OCI-LY1 (cell line): ENCODE measurements at regions not wholly inside any gene's neighbourhood (a gene's known extent, or its start where the extent isn't known, plus 50 kb on each side); places are given as distances from the start of the nearest gene placed in this dataset.

Source experiments
- H2AFZ ChIP-seq: fragments of 200-600 bp; sonication (generic), shearing (Covaris generic); 2 replicates; pipeline ENCODE4 v1.6.0; 2014; ENCODE audit warnings: antibody characterized with exemption, mild to moderate bottlenecking, low read length
- H3F3A ChIP-seq: fragments of 200-600 bp; sonication (generic), shearing (Covaris generic); 2 replicates; pipeline ENCODE4 v1.6.0; 2014; ENCODE audit warnings: mild to moderate bottlenecking, antibody characterized with exemption, low read length, moderate library complexity; ENCODE audit not compliant: insufficient read depth
- H3K27ac ChIP-seq: fragments of 200-600 bp; sonication (generic); 2 replicates; pipeline ENCODE4 v1.5.1; 2014; ENCODE audit warnings: low read length, mixed run types, mild to moderate bottlenecking, low read depth; ENCODE audit not compliant: poor library complexity, severe bottlenecking
- H3K27me3 ChIP-seq: fragments of 200-600 bp; sonication (generic); 2 replicates; pipeline ENCODE4 v1.6.0; 2014; ENCODE audit warnings: antibody characterized with exemption, mild to moderate bottlenecking, low read length, moderate library complexity; ENCODE audit not compliant: insufficient read depth
- H3K36me3 ChIP-seq: fragments of 200-600 bp; sonication (generic); 2 replicates; pipeline ENCODE4 v1.6.1; 2014; ENCODE audit warnings: mild to moderate bottlenecking, antibody characterized with exemption, low read length, moderate library complexity, mixed read lengths; ENCODE audit not compliant: insufficient read depth
- H3K4me1 ChIP-seq: fragments of 200-600 bp; sonication (generic); 2 replicates; pipeline ENCODE4 v1.5.1; 2014; ENCODE audit warnings: mild to moderate bottlenecking, low read length, moderate library complexity; ENCODE audit not compliant: insufficient read depth, severe bottlenecking
- H3K4me2 ChIP-seq: fragments of 200-600 bp; sonication (generic), shearing (Covaris generic); 2 replicates; pipeline ENCODE4 v1.6.1; 2014; ENCODE audit warnings: low read length
- H3K4me3 ChIP-seq: fragments of 200-600 bp; sonication (generic); 2 replicates; pipeline ENCODE4 v1.5.1; 2014; ENCODE audit warnings: low read length, low read depth, mild to moderate bottlenecking, mixed read lengths; ENCODE audit not compliant: poor library complexity, severe bottlenecking
- H3K79me2 ChIP-seq: fragments of 200-600 bp; shearing (Covaris generic); 2 replicates; pipeline ENCODE4 v1.6.1; 2016; ENCODE audit warnings: mixed run types, low read length, mixed read lengths; ENCODE audit not compliant: insufficient read depth
- H3K9ac ChIP-seq: fragments of 200-600 bp; sonication (generic), shearing (Covaris generic); 2 replicates; pipeline ENCODE4 v1.6.1; 2014; ENCODE audit warnings: mild to moderate bottlenecking, low read length, mixed read lengths
- H3K9me2 ChIP-seq: fragments of 200-600 bp; sonication (generic), shearing (Covaris generic); 2 replicates; pipeline ENCODE4 v1.6.1; 2014; ENCODE audit warnings: low read depth, mild to moderate bottlenecking, low read length, mixed read lengths
- H3K9me3 ChIP-seq: fragments of 200-600 bp; shearing (Covaris generic); 2 replicates; pipeline ENCODE4 v1.6.1; 2014; ENCODE audit warnings: low read length, mixed read lengths
- H4K20me1 ChIP-seq: fragments of 200-600 bp; sonication (generic), shearing (Covaris generic); 2 replicates; pipeline ENCODE4 v1.6.0; 2016; ENCODE audit warnings: mild to moderate bottlenecking, low read length; ENCODE audit not compliant: insufficient read depth
- EZH2 ChIP-seq: fragments of 200-600 bp; sonication (generic), shearing (Covaris generic); IDR thresholded peaks from 2 replicates; pipeline ENCODE4 v1.8.0; 2017; ENCODE audit warnings: borderline replicate concordance, mixed run types, mild to moderate bottlenecking, antibody characterized with exemption, low read length, moderate library complexity, mixed read lengths
- TF ChIP-seq, protein P1 (sequence below): fragments of 200-600 bp; sonication (generic), shearing (Covaris generic); IDR thresholded peaks from 2 replicates; pipeline ENCODE4 v1.5.1; 2017; ENCODE audit warnings: mild to moderate bottlenecking, antibody characterized with exemption, low read length, moderate library complexity, mixed read lengths

GRCh38 chr11:70545610-70545912, 147.2 kb downstream of the CTTN start:
- H3K79me2 ChIP-seq, result no peaks in the 10 kb centered on the region
- peaks cover 23% of the 10 kb centered on the region; the same call in 1 of the 2 replicates for H3K27me3 ChIP-seq
- H3K4me3 ChIP-seq, result no peak overlapping the region
- H4K20me1 ChIP-seq, result no peaks in the 10 kb centered on the region
- no peak overlapping the region for H3K9ac ChIP-seq
- H3K36me3 ChIP-seq, result no peaks in the 10 kb centered on the region
- H3K4me2 ChIP-seq, result no peak overlapping the region
- H3K9me2 ChIP-seq, result no peaks in the 10 kb centered on the region
- no peak overlapping the region for H2AFZ ChIP-seq
- no peak overlapping the region for H3K27ac ChIP-seq
- H3K9me3 ChIP-seq, result no peaks in the 10 kb centered on the region
- H3K4me1 ChIP-seq, result no peaks in the 10 kb centered on the region
- TF ChIP-seq, protein P1, sequence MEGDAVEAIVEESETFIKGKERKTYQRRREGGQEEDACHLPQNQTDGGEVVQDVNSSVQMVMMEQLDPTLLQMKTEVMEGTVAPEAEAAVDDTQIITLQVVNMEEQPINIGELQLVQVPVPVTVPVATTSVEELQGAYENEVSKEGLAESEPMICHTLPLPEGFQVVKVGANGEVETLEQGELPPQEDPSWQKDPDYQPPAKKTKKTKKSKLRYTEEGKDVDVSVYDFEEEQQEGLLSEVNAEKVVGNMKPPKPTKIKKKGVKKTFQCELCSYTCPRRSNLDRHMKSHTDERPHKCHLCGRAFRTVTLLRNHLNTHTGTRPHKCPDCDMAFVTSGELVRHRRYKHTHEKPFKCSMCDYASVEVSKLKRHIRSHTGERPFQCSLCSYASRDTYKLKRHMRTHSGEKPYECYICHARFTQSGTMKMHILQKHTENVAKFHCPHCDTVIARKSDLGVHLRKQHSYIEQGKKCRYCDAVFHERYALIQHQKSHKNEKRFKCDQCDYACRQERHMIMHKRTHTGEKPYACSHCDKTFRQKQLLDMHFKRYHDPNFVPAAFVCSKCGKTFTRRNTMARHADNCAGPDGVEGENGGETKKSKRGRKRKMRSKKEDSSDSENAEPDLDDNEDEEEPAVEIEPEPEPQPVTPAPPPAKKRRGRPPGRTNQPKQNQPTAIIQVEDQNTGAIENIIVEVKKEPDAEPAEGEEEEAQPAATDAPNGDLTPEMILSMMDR, result no peak
- TF ChIP-seq EZH2, result no peak
- H3F3A ChIP-seq, result no peaks in the 10 kb centered on the region

DNA sequence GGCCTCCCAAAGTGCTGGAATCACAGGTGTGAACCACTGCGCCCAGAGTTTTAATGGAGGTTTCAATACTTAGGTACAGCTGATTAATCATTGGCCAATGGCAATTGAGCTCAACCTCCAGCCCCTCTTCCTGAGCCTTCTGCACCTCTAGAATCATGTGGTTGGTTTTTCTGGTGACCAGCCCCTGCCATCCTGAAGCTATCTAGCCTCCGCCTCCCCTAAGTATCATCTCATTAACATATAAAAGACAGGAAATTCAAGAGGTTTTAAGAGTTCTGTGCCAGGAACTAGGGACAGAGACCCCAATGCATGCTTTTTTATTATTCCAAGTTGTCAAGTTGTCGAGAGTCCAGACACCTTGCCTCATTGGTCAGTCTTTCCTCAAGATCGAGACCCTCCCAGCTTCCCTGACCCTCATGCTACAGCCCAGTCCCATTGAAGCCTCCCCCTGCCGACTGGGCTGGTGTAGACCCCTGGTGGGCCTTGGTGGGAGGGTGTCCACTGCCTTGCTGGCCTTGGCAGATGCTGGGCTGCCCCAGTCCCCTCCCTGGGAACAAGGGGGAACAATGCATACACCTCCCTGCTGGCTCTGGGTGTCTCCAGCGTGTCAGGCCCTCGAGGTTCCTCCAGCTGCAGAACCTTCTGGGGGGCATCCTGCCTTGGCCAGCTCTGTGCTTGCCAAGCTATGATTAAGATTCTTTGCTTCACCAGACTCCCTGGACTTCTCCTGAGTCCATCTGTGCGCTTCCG, 148.0 kb downstream of the CTTN start:
- Histone ChIP-seq H3F3A (no peaks in the 10 kb centered on the region), H3K4me3 (no peak overlapping the region), H3K27ac (no peak overlapping the region), H3K9me2 (no peaks in the 10 kb centered on the region), H3K4me1 (no peaks in the 10 kb centered on the region), H2AFZ (no peak overlapping the region), H3K27me3 (peaks cover 19% of the 10 kb centered on the region; the same call in 1 of the 2 replicates), H4K20me1 (no peaks in the 10 kb centered on the region), H3K4me2 (no peak overlapping the region), H3K36me3 (no peaks in the 10 kb centered on the region), H3K9me3 (no peaks in the 10 kb centered on the region), H3K9ac (no peak overlapping the region), H3K79me2 (no peaks in the 10 kb centered on the region)
- TF ChIP-seq EZH2, result no peak
- TF ChIP-seq, protein P1, result no peak

DNA sequence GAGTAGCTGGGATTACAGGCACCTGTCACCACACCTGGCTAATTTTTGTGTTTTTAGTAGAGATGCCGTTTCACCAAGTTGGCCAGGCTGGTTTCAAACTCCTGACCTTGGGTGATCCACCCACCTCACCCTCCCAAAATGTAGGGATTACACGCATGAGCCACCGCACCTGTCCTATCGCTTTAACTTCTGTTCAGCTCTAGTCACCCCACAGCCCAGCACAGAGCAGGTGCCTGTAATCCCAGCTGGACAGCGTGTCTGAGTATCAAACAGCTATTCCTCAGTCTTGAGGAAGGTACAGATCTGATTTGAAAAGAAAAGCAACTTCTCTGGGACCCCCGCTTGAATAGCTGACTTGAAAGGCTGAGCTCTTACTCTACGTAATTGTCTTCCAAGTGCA, 149.1 kb downstream of the CTTN start:
- Histone ChIP-seq H4K20me1 (no peaks in the 10 kb centered on the region), H3K27ac (no peak overlapping the region), H3K27me3 (peaks cover 15% of the 10 kb centered on the region; the same call in 1 of the 2 replicates), H3K79me2 (no peaks in the 10 kb centered on the region), H3K4me1 (no peaks in the 10 kb centered on the region), H3K4me3 (no peak overlapping the region), H3K9me2 (no peaks in the 10 kb centered on the region), H3K9ac (no peak overlapping the region), H3F3A (no peaks in the 10 kb centered on the region), H2AFZ (no peak overlapping the region), H3K9me3 (no peaks in the 10 kb centered on the region), H3K4me2 (no peak overlapping the region), H3K36me3 (no peaks in the 10 kb centered on the region)
- TF ChIP-seq, protein P1, result no peak
- TF ChIP-seq EZH2, result no peak
